ENCODE measurements at regions not wholly inside any gene's neighbourhood (a gene's known extent, or its start where the extent isn't known, plus 50 kb on each side); places are given as distances from the start of the nearest gene placed in this dataset.

GRCh38 chr1:5098981-5099385 lies 444.6 kb downstream of the AJAP1 start:
- TF ChIP-seq POLR2A (IDR thresholded peaks at IDR 0.05): no peak
- no peak for TF ChIP-seq CTCF (IDR thresholded peaks at IDR 0.05)
- TF ChIP-seq POLR2AphosphoS5 (IDR thresholded peaks at IDR 0.05): no peak

Data from breast epithelium (tissue), 3 donors.